GM10248 (cell line): ENCODE measurements at regions not wholly inside any gene's neighbourhood (a gene's known extent, or its start where the extent isn't known, plus 50 kb on each side); places are given as distances from the start of the nearest gene placed in this dataset.

Experiments
- CTCF ChIA-PET: fragments of 300-600 bp; sonication (Branson Sonifier 250); formaldehyde crosslinking; extraction: SDS; loops from one replicate; lab custom pipeline; 2021; ENCODE audit warnings: antibody characterized with exemption; lab: Yijun Ruan, JAX
- POLR2A ChIA-PET: fragments of 350-650 bp; sonication (Branson Sonifier 250); formaldehyde crosslinking; extraction: SDS; loops from one replicate; lab custom pipeline; 2020; ENCODE audit warnings: antibody characterized with exemption; lab: Yijun Ruan, JAX
- DNase-seq: peaks from one replicate; pipeline ENCODE4 v3.0.0; 2012; ENCODE audit errors: extremely low spot score
- CTCF ChIP-seq: IDR thresholded peaks from 2 replicates; pipeline ENCODE4 v1.5.1; 2012; ENCODE audit warnings: mild to moderate bottlenecking, low read depth; ENCODE audit errors: extremely low read depth, missing control alignments, control extremely low read depth

GRCh38 chr13:91112201-91112923 lies 235.1 kb upstream of the MIR17HG start:
- no peak for DNase-seq
- no peak for TF ChIP-seq CTCF
- ChIA-PET CTCF (interaction anchor here (0.9 to 1.6 kb wide), 2 partner anchors 10 to 13 kb away, joined by 3 to 4 read pairs; no protein-coding TSS in a partner anchor), POLR2A (no interaction called here)

GRCh38 chr13:91112924-91113277 lies 234.6 kb upstream of the MIR17HG start:
- ChIA-PET POLR2A (no interaction called here), CTCF (interaction anchor here (0.9 to 1.6 kb wide), 2 partner anchors 10 to 12 kb away, joined by 3 to 4 read pairs; no protein-coding TSS in a partner anchor)

GRCh38 chr13:91115776-91116175 lies 231.7 kb upstream of the MIR17HG start:
- DNase-seq = no peak
- POLR2A ChIA-PET = no interaction called here
- CTCF ChIA-PET = interaction anchor here (1.1 to 1.6 kb wide), 4 partner anchors 9 to 38 kb away, joined by 3 to 4 read pairs (median 4); no protein-coding TSS in a partner anchor
- TF ChIP-seq CTCF = no peak

More at GRCh38 chr13:91112924-91113277, 234.6 kb upstream of the MIR17HG start:
- DNase-seq = no peak
- no peak for TF ChIP-seq CTCF

GRCh38 chr13:91117351-91117750 lies 230.1 kb upstream of the MIR17HG start:
- POLR2A ChIA-PET = no interaction called here
- DNase-seq = no peak
- TF ChIP-seq CTCF = no peak
- CTCF ChIA-PET = no interaction called here

- POLR2A ChIA-PET = no interaction called here
- no peak for TF ChIP-seq CTCF
- CTCF ChIA-PET = no interaction called here
Observed at GRCh38 chr13:91119643-91120042, 227.8 kb upstream of the MIR17HG start.

GRCh38 chr13:91122766-91123165 lies 224.7 kb upstream of the MIR17HG start:
- ChIA-PET POLR2A (no interaction called here), CTCF (interaction anchor here (1.5 kb wide), 1 partner anchor 12 kb away, joined by 7 read pairs; no protein-coding TSS in a partner anchor)
- TF ChIP-seq CTCF = no peak
- DNase-seq = no peak

More at GRCh38 chr13:91119643-91120042, 227.8 kb upstream of the MIR17HG start:
- DNase-seq = no peak
